ENCODE measurements at regions not wholly inside any gene's neighbourhood (a gene's known extent, or its start where the extent isn't known, plus 50 kb on each side); places are given as distances from the start of the nearest gene placed in this dataset.
A peak's percentile ranks its signal among the peaks of the same experiment; 100 is the strongest.
"Not testable (repeated sequence)": the region's sequence is repeated elsewhere in the genome, so short reads cannot be mapped to it uniquely, and the experiment has no call there.

GRCh38 chr1:166489670-166490436 lies 323.1 kb upstream of the FAM78B start:
- TF ChIP-seq CTCF (IDR thresholded peaks at IDR 0.05): no peak
- no peak for DNase-seq (ENCODE audit: low spot score)
- ATAC-seq (ENCODE audit: low FRiP score): peak; percentile 71

GRCh38 chr1:166490437-166490991 lies 323.7 kb upstream of the FAM78B start:
- ATAC-seq (ENCODE audit: low FRiP score) (no peak), DNase-seq (ENCODE audit: low spot score) (no peak)
- TF ChIP-seq CTCF (IDR thresholded peaks at IDR 0.05): no peak

DNA sequence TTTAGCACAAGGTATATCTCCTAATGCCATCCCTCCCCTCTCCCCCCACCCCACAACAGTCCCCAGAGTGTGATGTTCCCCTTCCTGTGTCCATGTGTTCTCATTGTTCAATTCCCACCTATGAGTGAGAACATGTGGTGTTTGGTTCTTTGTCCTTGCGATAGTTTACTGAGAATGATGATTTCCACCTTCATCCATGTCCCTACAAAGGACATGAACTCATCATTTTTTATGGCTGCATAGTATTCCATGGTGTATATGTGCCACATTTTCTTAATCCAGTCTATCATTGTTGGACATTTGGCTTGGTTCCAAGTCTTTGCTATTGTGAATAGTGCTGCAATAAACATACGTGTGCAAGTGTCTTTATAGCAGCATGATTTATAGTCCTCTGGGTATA lies 327.0 kb upstream of the FAM78B start:
- not testable (repeated sequence) for DNase-seq (ENCODE audit: low spot score); ATAC-seq (ENCODE audit: low FRiP score)

DNA sequence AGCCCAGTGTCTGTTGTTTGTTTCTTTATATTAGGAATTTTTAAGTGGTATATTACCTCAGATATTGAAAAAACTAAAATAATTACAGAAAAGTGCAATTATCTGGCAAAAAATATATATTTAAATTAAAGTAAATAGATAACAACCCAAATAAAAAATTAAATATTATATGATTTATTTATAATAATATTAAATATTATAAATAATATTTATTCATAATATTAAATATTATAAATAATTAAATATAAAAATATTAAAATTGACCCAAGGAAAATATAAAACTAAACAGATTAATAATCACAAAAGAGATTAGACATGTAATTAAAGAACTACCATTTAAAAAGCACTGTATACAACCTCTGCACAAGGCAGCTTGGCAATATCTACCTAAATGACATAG lies 331.9 kb upstream of the POGK start:
- ATAC-seq (ENCODE audit: low FRiP score): no peak
- TF ChIP-seq CTCF (IDR thresholded peaks at IDR 0.05): no peak
- no peak for DNase-seq (ENCODE audit: low spot score)

DNA sequence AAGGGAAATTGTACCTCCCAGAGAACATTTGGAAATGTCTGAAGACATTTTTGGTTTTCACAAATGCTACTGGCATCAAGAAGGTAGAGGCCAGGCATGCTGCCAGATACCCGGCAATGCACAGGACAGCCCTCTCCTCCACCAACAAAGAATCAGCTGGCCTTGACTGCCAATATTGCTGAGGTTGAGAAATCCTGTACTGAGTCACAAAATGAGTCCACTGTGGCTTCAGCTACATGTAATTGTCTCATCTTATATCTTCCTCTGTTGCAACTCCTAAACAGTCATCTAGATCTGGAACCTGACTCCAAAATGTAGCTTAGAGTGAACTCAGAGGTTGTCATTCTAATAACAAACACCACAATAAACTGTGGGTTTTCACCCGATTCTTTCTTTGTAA lies 327.5 kb upstream of the POGK start:
- DNase-seq (ENCODE audit: low spot score) (no peak), ATAC-seq (ENCODE audit: low FRiP score) (no peak)
- no peak for TF ChIP-seq CTCF (IDR thresholded peaks at IDR 0.05)

DNA sequence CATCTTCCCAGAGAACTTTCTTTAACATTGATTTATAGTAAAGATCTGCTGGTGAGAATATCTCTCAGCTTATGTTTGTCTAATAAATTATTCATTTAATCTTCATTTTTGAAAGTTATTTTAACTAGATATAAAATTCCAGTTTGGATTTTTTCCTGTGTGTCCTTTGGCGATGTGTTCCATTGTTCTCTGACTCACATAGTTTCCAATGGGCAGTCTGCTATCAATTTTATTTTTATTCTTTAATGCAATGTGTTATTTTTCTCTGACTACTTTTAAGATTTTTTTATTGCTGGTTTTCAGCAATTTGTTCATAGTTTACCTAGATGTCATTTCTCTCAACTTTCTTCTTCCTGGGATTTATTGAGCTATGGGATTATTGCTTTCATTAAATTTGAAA lies 325.2 kb upstream of the POGK start:
- no peak for ATAC-seq (ENCODE audit: low FRiP score)
- no peak for TF ChIP-seq CTCF (IDR thresholded peaks at IDR 0.05)
- no peak for DNase-seq (ENCODE audit: low spot score)

DNA sequence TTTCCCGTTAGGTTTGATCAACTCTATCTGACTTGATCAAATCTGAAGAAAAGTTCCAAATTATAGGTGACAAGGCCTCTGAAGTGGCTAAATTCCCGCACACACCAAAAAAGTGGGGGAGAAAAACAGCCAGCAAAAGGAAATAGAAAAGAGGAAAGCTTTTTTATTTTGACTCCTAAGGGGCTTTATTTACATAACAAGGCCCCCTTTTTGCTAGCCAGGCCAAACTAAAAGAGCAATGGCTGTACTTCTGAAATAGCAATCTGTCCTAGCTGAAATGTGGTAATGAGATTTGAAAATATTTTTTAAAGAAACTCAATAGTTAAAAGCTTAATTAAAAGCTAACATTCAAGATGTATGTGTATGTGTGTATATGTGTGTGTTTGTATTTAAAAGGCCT lies 311.5 kb upstream of the POGK start:
- no peak for ATAC-seq (ENCODE audit: low FRiP score)
- TF ChIP-seq CTCF (IDR thresholded peaks at IDR 0.05): no peak

More for the DNA sequence above, 311.5 kb upstream of the POGK start:
- DNase-seq (ENCODE audit: low spot score): no peak

All from omental fat pad (tissue), 3 donors.